Activated T-cell treated with anti-CD3 and anti-CD28 coated beads, Interleukin-2, amount 50 U/mL, for 24 hours (primary cell): ENCODE measurements at regions not wholly inside any gene's neighbourhood (a gene's known extent, or its start where the extent isn't known, plus 50 kb on each side); places are given as distances from the start of the nearest gene placed in this dataset.
"Not testable (repeated sequence)": the region's sequence is repeated elsewhere in the genome, so short reads cannot be mapped to it uniquely, and the experiment has no call there.

Experiments used
- DNase-seq: peaks from one replicate; pipeline ENCODE4 v3.0.0-alpha.2; 2020
- H3K27ac Mint-ChIP-seq: 2 replicates; pipeline ENCODE4 v1.8.0; 2020; ENCODE audit warnings: mild to moderate bottlenecking, mixed read lengths
- H3K27me3 Mint-ChIP-seq: 2 replicates; pipeline ENCODE4 v1.8.0; 2020; ENCODE audit warnings: mixed read lengths
- H3K36me3 Mint-ChIP-seq: 2 replicates; pipeline ENCODE4 v1.8.0; 2020; ENCODE audit warnings: low read depth, mixed read lengths
- H3K4me1 Mint-ChIP-seq: 2 replicates; pipeline ENCODE4 v1.8.0; 2020; ENCODE audit warnings: low read depth, mixed read lengths
- H3K4me3 Mint-ChIP-seq: 2 replicates; pipeline ENCODE4 v1.8.0; 2020; ENCODE audit warnings: mild to moderate bottlenecking, moderate library complexity, mixed read lengths
- H3K9me3 Mint-ChIP-seq: 2 replicates; pipeline ENCODE4 v1.8.0; 2020; ENCODE audit warnings: mixed read lengths

DNA sequence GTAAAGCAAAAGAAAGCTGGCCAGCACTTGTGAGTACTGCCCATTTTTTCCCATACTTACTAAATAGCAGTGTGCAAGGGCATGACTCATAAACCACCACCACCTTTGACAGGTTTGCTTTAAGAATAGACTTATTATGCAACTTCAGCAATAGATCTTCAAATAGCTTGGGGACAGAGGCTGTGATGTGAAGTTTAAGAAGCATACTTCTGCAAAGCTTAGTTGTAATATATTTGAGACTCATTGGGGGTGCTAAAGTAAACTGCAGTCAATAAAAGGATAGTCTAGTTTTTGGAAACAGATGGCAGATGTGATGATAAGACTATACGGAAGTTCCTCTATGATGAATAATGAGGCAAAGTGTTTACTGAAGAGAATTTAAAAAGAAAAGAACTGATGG, 210.0 kb downstream of the PLA2G4A start:
- Mint-ChIP-seq H3K4me3 (no peak overlapping the region), H3K27me3 (no peaks in the 10 kb centered on the region), H3K9me3 (peaks cover 6% of the 10 kb centered on the region), H3K27ac (no peak overlapping the region), H3K36me3 (no peaks in the 10 kb centered on the region), H3K4me1 (no peaks in the 10 kb centered on the region)
- no peak for DNase-seq

DNA sequence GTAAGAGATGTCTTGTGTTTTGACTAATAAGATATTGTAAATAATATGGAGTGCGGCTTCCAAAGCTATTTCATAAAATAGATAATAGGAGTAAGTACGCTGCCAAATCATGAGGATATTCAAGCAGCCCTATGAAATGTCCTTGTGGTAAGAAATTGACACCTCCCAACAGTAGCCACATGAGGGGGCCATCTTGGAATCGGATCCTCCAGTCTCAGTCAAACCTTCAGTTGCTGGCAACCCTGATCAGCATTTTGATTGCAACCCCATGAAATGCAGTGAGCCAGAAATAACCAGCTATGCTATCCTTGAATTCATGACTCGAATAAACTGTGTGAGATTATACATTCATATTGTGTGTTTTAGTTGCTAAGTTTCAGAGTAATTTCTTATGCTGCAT, 212.4 kb downstream of the PLA2G4A start:
- Mint-ChIP-seq H3K4me3 (no peak overlapping the region), H3K36me3 (no peaks in the 10 kb centered on the region), H3K9me3 (peaks cover 6% of the 10 kb centered on the region), H3K27ac (no peak overlapping the region), H3K27me3 (no peaks in the 10 kb centered on the region), H3K4me1 (no peaks in the 10 kb centered on the region)
- DNase-seq, result no peak

DNA sequence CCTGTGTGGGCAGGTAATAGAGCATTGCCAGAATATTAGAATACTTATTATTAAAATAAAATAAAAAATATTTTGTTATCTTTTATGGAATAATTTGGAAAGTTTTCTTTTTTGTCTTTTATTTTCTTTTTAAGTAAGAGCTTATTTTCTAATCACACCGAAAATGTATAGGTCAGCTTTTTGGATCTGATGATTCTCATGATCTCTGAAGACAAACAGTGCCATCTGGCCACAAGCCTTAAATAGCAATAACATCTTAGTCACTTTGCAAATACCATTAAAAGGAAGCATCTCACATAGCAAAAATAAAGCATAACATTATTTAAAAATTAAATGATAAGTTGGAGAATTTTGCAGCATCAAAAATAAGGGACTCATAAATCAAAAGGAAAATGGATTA, 213.8 kb downstream of the PLA2G4A start:
- H3K4me1 Mint-ChIP-seq, result no peaks in the 10 kb centered on the region
- H3K4me3 Mint-ChIP-seq, result no peak overlapping the region
- no peaks in the 10 kb centered on the region for H3K27me3 Mint-ChIP-seq
- H3K9me3 Mint-ChIP-seq, result peaks cover 6% of the 10 kb centered on the region
- DNase-seq, result no peak
- no peak overlapping the region for H3K27ac Mint-ChIP-seq
- H3K36me3 Mint-ChIP-seq, result no peaks in the 10 kb centered on the region

DNA sequence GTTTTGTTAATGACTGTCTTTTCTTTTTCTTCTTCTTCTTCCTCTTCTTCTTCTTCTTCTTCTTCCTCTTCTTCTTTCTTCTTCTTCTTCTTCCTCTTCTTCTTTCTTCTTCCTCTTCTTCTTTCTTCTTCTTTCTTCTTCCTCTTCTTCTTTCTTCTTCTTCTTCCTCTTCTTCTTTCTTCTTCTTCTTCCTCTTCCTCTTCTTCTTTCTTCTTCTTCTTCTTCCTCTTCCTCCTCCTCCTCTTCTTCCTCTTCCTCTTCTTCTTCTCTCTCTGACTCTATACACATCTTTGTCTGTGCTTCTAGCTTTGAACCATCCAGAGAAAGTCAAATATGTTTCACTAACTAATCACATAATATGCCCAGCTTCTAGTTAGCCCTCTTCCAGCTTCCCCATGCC, 214.7 kb downstream of the PLA2G4A start:
- H3K9me3 Mint-ChIP-seq, DNase-seq, H3K4me3 Mint-ChIP-seq, H3K27me3 Mint-ChIP-seq, H3K4me1 Mint-ChIP-seq, H3K27ac Mint-ChIP-seq, H3K36me3 Mint-ChIP-seq: not testable (repeated sequence)

DNA sequence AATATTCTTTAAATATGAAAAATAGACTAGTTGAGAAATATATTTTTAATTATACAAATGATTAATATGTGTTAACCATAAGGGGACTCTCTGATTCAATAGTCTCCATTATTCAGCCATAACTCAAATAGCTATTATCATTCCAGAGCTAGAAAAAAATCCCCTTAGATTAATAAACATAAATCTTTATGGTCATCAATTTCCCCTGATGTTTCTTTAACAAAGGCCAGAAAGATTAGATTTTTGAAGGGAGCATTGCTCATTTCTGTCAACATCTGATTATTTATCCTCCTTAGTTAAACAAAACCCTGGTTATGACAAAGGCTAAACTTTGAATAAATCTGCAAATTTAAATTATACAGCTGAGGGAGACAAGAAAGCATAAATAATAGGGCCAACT, 215.7 kb downstream of the PLA2G4A start:
- Mint-ChIP-seq H3K27me3 (no peaks in the 10 kb centered on the region), H3K36me3 (no peaks in the 10 kb centered on the region), H3K9me3 (no peaks in the 10 kb centered on the region)

DNA sequence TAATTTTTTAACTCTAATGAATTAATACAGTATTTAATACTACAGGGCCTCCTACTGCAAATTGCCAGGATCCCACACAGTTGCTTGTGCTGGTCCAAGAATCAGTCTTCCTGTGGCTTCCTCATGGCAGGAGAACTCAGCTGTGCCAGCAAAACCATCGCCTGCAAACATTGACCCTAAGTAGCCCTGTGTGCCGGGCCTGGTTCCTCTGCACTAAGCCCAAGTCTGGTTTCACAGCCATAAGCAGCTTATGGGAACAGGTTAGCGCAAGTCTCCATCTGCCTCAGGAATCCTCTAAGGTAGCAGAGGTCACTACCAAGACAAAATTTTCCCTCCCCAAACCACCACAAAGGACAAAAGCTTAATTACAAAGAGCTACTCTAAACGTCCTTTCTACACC, 216.6 kb downstream of the PLA2G4A start:
- no peaks in the 10 kb centered on the region for H3K36me3 Mint-ChIP-seq
- no peak for DNase-seq
- no peaks in the 10 kb centered on the region for H3K4me1 Mint-ChIP-seq
- H3K27me3 Mint-ChIP-seq, result no peaks in the 10 kb centered on the region
- no peaks in the 10 kb centered on the region for H3K9me3 Mint-ChIP-seq
- H3K27ac Mint-ChIP-seq, result no peak overlapping the region
- no peak overlapping the region for H3K4me3 Mint-ChIP-seq

More for the DNA sequence above, 215.7 kb downstream of the PLA2G4A start:
- Mint-ChIP-seq H3K4me1 (no peaks in the 10 kb centered on the region), H3K4me3 (no peak overlapping the region), H3K27ac (no peak overlapping the region)
- no peak for DNase-seq

DNA sequence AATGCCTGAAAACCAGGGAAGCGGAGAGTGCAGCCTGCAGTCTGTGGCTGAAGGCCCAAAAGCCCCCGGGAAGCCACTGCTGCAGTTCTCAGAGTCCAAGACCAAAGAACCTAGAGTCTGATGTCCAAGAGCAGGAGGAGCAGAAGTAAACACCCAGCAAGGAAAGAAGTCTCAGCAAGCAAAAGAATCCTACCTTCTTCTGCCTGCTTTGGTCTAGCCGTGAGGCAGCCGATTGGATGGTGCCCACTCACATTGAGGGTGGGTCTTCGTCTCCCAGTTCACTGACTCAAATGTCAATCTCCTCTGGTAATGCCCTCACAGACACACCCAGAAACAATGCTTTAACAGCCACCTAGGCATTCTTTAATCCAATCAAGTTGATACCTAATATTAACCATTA, 217.5 kb downstream of the PLA2G4A start:
- no peaks in the 10 kb centered on the region for H3K9me3 Mint-ChIP-seq
- no peaks in the 10 kb centered on the region for H3K36me3 Mint-ChIP-seq
- no peaks in the 10 kb centered on the region for H3K27me3 Mint-ChIP-seq
- no peak overlapping the region for H3K4me3 Mint-ChIP-seq
- H3K27ac Mint-ChIP-seq, result no peak overlapping the region
- DNase-seq, result no peak
- H3K4me1 Mint-ChIP-seq, result no peaks in the 10 kb centered on the region

DNA sequence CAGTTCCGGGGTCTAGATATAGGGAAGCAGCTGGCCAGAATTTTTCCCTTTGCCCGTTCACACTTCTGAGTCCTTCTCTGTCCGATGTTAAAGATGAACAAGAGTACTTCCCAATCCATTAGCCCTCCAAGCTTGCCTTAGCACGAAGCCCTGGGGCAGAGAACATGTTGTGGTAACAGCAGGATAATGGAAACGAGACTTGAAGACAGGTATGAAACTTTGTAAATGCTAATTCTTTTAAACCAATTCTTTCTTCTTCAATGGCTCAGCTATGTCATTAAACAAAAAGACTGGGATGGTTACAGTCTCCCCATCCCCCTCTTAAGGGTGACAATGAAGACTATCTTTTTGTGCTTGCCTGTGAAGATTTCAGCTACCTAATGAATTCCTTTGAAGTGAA, 218.5 kb downstream of the PLA2G4A start:
- Mint-ChIP-seq H3K27me3 (no peaks in the 10 kb centered on the region), H3K4me1 (no peaks in the 10 kb centered on the region), H3K36me3 (no peaks in the 10 kb centered on the region), H3K9me3 (no peaks in the 10 kb centered on the region), H3K4me3 (no peak overlapping the region), H3K27ac (no peak overlapping the region)
- no peak for DNase-seq

DNA sequence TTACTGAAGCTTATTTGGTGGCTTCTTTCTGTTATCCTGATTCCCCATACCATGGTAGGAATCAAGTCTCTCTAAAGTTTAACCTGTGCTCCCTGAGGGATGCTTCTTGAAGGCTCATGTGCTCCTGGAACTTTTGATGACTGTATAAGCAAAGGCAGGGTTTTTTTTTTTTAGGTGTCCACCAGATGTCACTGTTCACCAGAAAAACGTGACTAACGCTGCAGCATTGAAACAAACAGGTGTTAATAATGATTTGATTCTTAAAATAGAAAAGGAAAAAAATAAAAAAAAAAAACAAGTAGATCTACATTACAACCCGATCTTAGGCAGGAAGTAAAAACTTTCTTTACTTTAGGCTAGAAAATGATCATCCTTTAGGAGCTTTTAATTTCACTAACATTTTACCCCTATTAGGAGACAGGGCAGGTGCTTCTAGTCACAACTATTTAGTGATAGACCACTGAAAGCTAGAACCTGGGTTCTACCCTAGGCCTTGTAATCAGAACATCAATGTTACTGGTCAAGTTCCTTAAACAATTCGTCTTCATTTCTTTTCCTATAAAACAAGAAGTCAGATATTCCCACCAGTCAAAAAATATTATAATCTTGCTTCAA, 223.0 kb downstream of the PLA2G4A start:
- no peaks in the 10 kb centered on the region for H3K36me3 Mint-ChIP-seq
- peaks cover 1% of the 10 kb centered on the region for H3K4me1 Mint-ChIP-seq
- no peak overlapping the region for H3K4me3 Mint-ChIP-seq
- no peaks in the 10 kb centered on the region for H3K9me3 Mint-ChIP-seq
- no peak overlapping the region for H3K27ac Mint-ChIP-seq
- no peaks in the 10 kb centered on the region for H3K27me3 Mint-ChIP-seq
- no peak for DNase-seq

DNA sequence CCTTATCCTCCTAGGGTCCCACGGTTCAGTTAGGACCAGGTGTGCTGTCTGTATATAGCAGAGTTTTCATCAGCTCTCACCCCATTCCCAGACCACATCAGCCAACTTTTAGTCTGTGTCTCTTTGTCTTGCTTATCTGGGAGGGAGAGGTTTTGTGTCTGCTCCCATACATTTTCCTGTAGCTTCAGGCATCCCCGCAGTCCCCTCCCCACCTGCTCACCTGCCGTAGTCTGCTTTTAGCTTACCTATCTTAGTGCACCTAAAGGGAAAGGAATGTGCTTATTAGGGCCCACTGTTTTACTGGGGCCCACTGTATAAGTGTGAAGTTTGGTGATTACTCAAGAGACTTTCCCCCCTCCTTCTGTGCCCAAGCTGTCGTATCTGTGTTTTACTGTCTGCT, 225.1 kb downstream of the PLA2G4A start:
- H3K4me3 Mint-ChIP-seq, result no peak overlapping the region
- H3K9me3 Mint-ChIP-seq, result no peaks in the 10 kb centered on the region
- H3K27me3 Mint-ChIP-seq, result no peaks in the 10 kb centered on the region
- no peak for DNase-seq
- no peaks in the 10 kb centered on the region for H3K36me3 Mint-ChIP-seq
- no peak overlapping the region for H3K27ac Mint-ChIP-seq
- H3K4me1 Mint-ChIP-seq, result peaks cover 1% of the 10 kb centered on the region

DNA sequence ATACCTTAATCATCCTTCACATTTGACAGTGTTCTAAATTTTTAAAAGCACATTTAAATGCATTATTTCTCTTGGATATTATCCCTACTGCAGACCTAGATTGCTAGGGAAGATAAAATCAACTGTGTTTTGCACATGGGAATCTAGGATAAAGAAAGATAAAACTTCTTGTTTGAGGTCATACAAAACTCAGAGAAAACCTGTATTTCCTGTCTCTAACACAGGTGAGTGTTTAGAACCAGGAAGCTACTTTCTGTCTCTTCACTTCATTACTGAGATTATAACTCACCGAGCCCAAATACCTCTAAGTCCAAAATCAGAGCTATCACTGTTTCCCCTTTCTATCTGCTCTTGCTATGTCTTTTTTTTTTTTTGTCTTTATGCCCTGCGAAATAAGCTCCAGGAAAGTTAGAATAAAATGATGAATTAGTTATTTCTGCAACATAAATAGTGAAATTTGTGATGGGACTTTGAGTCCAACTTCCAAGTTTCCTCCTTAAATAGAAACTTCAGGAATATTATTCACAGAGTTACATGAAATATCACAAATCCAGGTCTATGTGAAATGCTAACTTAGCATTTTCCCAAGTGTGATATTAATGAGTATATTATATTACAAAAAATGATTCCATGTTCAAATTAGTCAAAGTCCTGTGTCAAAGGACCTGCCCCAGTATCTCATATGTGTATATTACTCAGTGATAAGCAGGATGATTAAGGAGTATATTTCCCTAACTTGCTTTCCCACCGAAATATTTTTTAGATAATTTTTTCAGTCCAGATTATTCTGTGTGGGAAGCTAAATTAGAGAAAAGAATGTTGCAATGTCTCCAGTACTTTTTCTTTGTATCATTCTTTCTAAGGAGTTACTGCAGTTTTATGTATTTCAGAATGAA, 226.4 kb downstream of the PLA2G4A start:
- no peak overlapping the region for H3K4me3 Mint-ChIP-seq
- H3K36me3 Mint-ChIP-seq, result no peaks in the 10 kb centered on the region
- H3K9me3 Mint-ChIP-seq, result no peaks in the 10 kb centered on the region
- H3K27me3 Mint-ChIP-seq, result no peaks in the 10 kb centered on the region
- H3K4me1 Mint-ChIP-seq, result peaks cover 1% of the 10 kb centered on the region
- H3K27ac Mint-ChIP-seq, result no peak overlapping the region
- no peak for DNase-seq

DNA sequence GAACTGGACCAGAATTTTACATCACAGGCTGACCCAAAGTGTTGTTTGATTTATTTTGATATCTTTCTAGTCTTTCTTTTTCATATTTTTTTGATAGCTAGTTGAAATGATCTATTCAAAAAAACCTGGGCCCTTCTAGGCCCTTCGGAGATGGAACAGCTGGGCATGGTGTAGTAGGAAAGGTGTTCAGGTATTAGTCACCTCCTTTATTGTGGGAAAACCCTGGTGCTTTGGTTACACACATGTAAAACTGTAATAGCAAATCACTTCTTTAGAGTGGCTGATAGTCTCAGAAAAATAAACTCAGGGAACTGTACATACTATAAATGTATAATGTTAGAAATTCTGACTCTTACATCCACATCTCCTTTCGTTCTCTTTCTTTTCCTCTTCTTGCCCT, 234.5 kb downstream of the PLA2G4A start:
- peaks cover 2% of the 10 kb centered on the region for H3K9me3 Mint-ChIP-seq
- no peak overlapping the region for H3K4me3 Mint-ChIP-seq

DNA sequence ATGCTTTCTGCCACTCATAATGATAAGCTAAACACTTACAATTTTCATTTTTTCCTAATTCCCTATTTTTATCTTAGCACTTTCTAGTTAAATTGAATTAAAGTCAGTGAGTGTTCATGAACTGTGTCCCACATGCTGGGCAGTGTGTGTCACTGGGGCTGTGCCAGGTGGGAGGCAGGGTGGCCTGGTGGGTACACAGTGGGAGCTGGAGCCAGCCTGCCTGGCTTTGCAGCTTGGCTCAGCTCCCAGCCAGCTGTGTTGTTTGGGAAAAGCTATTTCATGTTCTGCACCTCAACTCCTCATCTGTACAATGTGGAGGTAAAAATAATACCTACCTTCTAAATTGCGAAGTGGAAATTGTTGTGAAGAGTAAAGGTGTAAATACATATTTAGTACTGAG, 238.4 kb downstream of the PLA2G4A start:
- Mint-ChIP-seq H3K9me3 (peaks cover 2% of the 10 kb centered on the region), H3K27ac (no peak overlapping the region), H3K27me3 (no peaks in the 10 kb centered on the region), H3K4me3 (no peak overlapping the region), H3K4me1 (peaks cover 2% of the 10 kb centered on the region), H3K36me3 (no peaks in the 10 kb centered on the region)
- no peak for DNase-seq

More for the DNA sequence above, 234.5 kb downstream of the PLA2G4A start:
- no peaks in the 10 kb centered on the region for H3K36me3 Mint-ChIP-seq
- DNase-seq, result no peak
- H3K27me3 Mint-ChIP-seq, result no peaks in the 10 kb centered on the region
- H3K4me1 Mint-ChIP-seq, result no peaks in the 10 kb centered on the region
- H3K27ac Mint-ChIP-seq, result no peak overlapping the region

DNA sequence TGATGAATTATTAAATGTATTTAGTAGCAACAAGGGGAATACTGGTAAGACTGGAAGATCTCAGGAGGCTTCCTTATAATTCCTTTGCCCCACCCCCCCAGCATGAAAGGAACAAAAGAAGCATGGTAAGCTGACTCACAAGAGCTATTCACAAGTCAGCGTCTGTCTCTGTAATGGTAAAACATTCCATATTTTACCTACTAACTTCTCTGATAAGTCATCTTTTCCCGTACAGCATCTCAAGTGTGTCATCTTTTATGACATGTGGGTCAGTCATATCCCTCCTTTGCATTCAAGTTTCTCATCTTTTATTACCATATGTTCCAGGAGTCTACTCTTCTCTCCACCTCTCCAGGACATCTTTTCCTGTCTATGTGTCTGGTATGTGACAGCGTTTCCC, 241.3 kb downstream of the PLA2G4A start:
- H3K4me1 Mint-ChIP-seq, result peaks cover 11% of the 10 kb centered on the region
- H3K9me3 Mint-ChIP-seq, result peaks cover 5% of the 10 kb centered on the region
- no peak overlapping the region for H3K27ac Mint-ChIP-seq
- H3K36me3 Mint-ChIP-seq, result peaks cover 4% of the 10 kb centered on the region
- DNase-seq, result no peak
- no peaks in the 10 kb centered on the region for H3K27me3 Mint-ChIP-seq
- no peak overlapping the region for H3K4me3 Mint-ChIP-seq

DNA sequence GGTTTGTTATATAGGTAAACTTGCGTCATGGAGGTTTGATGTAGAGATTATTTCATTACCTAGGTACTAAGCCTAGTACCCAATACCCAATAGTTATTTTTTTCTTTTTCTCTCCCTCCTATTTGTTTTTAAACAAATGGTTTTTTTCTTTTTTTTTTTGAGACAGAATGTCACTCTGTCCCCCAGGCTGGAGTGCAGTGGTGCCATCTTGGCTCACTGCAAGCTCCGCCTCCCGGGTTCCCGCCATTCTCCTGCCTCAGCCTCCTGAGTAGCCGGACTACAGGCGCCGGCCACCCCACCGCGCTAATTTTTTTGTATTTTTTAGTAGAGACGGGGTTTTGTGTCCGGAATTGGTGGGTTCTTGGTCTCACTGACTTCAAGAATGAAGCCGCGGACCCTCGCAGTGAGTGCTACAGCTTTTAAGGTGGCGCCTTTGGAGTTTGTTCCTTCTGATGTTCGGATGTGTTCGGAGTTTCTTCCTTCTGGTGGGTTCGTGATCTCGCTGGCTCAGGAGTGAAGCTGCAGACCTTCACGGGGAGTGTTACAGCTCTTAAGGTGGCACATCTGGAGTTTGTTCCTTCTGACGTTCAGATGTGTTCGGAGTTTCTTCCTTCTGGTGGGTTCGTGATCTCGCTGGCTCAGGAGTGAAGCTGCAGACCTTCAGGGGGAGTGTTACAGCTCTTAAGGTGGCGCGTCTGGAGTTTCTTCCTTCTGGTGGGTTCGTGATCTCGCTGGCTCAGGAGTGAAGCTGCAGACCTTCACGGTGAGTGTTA, 243.7 kb downstream of the PLA2G4A start:
- not testable (repeated sequence) for H3K27me3 Mint-ChIP-seq, H3K36me3 Mint-ChIP-seq, H3K9me3 Mint-ChIP-seq
- peaks cover 12% of the 10 kb centered on the region for H3K4me1 Mint-ChIP-seq
- peak; percentile 58 for DNase-seq
- H3K4me3 Mint-ChIP-seq, result peak overlapping the region; percentile 81
- H3K27ac Mint-ChIP-seq, result peak overlapping the region; percentile 92
